LNCaP clone FGC (cell line): ENCODE measurements at regions not wholly inside any gene's neighbourhood (a gene's known extent, or its start where the extent isn't known, plus 50 kb on each side); places are given as distances from the start of the nearest gene placed in this dataset.

Experiments used
- DNase-seq: peaks from one replicate; pipeline ENCODE4 v3.0.0-alpha.2; 2011; ENCODE audit warnings: low read depth
- H3K4me3 ChIP-seq: 2 replicates; pipeline ENCODE4 v1.5.1; 2011; ENCODE audit warnings: mild to moderate bottlenecking, low read depth, low read length, control low read depth
- CTCF ChIP-seq: IDR thresholded peaks from 2 replicates; pipeline ENCODE4 v1.5.1; 2012; ENCODE audit warnings: mild to moderate bottlenecking; ENCODE audit not compliant: control insufficient read depth, insufficient read depth; ENCODE audit errors: extremely low read depth

DNA sequence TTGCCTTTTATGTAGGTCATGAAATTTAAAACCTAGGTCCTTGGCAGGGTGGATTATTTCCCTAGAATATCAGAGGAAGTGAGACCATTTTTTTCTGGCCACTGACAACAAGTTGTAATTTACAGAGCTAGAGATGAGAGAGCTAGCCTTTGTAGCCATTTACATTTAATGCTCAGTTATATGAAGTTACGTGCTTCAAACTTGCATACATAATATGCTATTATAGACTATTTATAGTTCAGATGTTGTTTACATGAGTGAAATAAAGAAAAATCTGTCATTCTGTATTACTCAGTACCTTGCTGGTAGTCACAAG is 234.9 kb upstream of the MBL2 start:
- TF ChIP-seq CTCF, result no peak

GRCh38 chr10:53006663-53007526 is 234.3 kb upstream of the MBL2 start:
- DNase-seq, result no peak
- no peak for TF ChIP-seq CTCF
- H3K4me3 ChIP-seq, result no peak overlapping the region

More for the DNA sequence above, 234.9 kb upstream of the MBL2 start:
- H3K4me3 ChIP-seq, result no peak overlapping the region
- DNase-seq, result no peak

DNA sequence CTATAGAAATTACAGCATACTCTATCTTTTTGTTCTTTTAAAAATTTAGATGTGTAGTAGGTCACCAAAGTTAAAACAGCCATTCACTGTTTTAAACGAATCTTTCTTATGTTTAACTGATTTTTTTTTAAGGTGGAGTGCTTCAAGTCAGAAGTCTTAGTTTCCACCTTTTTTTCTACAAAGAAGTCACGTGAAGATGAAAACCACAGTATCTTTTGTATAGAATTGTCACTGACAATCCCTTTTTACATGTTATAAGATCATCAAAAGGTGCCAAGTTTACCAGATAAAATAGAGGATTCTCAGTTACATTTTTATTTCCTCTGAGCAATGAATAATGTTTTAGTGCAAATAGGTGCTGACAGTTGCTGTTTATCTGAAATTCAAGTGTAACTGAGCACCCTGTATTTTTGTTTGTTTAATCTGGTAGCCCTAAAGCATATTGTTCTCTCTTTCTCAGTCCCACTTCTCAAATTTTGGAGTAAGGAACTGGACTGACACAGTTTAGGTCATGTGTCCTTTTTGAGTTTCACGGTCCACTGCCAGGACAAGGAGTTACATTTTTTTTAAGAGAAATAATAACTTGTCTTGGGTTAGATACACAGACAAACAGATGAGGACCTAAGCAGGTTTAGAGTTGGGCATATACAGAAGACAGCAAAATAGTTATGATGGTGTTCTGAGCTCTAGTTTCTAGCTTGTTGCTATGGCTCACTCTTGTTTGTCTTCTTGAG is 233.2 kb upstream of the MBL2 start:
- H3K4me3 ChIP-seq, result no peak overlapping the region
- TF ChIP-seq CTCF, result no peak
- DNase-seq, result no peak

DNA sequence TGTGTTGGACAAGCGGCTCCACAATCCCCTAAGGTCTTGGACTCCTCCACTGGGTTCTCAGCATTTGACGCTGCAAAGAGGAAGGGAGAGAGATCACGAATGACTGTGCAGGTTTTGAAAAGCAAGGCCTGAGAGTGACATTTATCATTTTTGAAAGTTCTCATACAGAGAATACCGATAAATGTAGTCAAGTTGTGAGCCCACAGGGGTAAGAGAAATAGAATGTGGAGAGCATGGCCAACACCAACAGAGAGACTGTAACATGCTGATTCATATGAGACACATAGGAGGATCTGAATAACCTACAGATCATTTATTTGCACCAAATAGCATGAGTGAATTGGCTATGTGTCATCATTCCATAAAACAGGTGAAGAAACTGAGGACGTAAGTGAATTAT is 230.5 kb upstream of the MBL2 start:
- DNase-seq, result no peak
- no peak overlapping the region for H3K4me3 ChIP-seq
- no peak for TF ChIP-seq CTCF

DNA sequence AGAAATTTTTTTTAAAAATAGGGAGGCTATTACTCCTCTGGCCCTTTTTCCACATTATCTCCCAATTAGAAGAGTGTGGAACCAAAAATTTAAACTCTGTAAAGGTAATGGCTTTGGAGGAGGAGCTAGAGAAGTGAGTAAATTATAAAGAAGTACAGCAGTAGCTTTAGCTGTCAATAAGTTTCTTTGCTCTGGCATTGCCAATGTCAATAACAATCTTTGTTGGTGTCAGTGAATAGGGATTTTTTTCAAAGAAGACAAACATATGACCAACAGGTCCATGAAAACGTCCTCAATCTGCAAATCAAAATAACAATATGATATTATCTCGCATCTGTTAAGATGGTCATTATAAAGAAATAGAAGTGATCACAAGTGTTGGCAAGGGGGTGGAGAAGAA is 227.1 kb upstream of the MBL2 start:
- no peak for TF ChIP-seq CTCF
- peak; percentile 50 for DNase-seq

DNA sequence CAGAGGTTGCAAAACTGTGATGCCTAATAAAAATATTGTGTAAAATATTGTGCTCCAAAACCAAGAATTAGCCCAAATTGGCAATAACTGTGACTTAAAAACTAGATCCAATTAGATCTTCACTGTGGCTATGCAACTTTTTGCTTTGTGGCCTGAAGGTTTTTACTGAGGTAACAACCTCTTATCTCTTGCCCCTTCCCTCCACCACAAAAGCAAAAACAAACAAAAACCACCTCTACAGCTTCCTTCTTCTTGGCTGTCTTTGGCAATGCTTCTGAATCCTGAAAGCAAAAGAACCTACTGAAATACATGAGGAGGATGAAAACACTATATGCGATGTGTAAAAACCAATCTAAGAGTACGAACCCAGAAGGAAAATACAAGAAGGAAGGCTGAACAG is 226.7 kb upstream of the MBL2 start:
- DNase-seq, result no peak
- no peak overlapping the region for H3K4me3 ChIP-seq
- TF ChIP-seq CTCF, result no peak

More for the DNA sequence above, 227.1 kb upstream of the MBL2 start:
- H3K4me3 ChIP-seq, result no peak overlapping the region

- H3K4me3 ChIP-seq, result no peak overlapping the region
- DNase-seq, result no peak
- no peak for TF ChIP-seq CTCF
These were observed 224.4 kb upstream of the MBL2 start for GRCh38 chr10:52997007-52997406.
